HUES64 (cell line): ENCODE measurements at regions not wholly inside any gene's neighbourhood (a gene's known extent, or its start where the extent isn't known, plus 50 kb on each side); places are given as distances from the start of the nearest gene placed in this dataset.

ENCODE experiments used
- H3K27ac ChIP-seq: 2 replicates; pipeline ENCODE4 v1.7.0; 2013; ENCODE audit warnings: low read depth, low read length, inconsistent platforms
- H3K27me3 ChIP-seq: 2 replicates; pipeline ENCODE4 v1.6.1; 2013; ENCODE audit warnings: mild to moderate bottlenecking, low read length; ENCODE audit not compliant: insufficient read depth
- H3K36me3 ChIP-seq: 2 replicates; pipeline ENCODE4 v1.6.1; 2013; ENCODE audit warnings: mild to moderate bottlenecking, low read length; ENCODE audit not compliant: insufficient read depth
- H3K4me1 ChIP-seq: 2 replicates; pipeline ENCODE4 v1.6.1; 2013; ENCODE audit warnings: mild to moderate bottlenecking, low read length, moderate library complexity; ENCODE audit not compliant: insufficient read depth
- H3K4me3 ChIP-seq: 2 replicates; pipeline ENCODE4 v1.5.1; 2013; ENCODE audit warnings: mild to moderate bottlenecking, low read length, moderate library complexity
- H3K9ac ChIP-seq: 2 replicates; pipeline ENCODE4 v1.6.1; 2013; ENCODE audit warnings: mild to moderate bottlenecking, low read depth, low read length
- H3K9me3 ChIP-seq: 2 replicates; pipeline ENCODE4 v1.6.1; 2013; ENCODE audit warnings: low read depth, low read length; ENCODE audit not compliant: insufficient read depth
- WGBS: fragments of 150-250, 120-280 bp; methylation state at CpG from one replicate; pipeline ENCODE4 v1.1.7; 2013; ENCODE audit warnings: missing lambda C conversion rate; 5-methylcytosine and 5-hydroxymethylcytosine counted together

- Histone ChIP-seq H3K4me3 (no peak overlapping the region), H3K27me3 (no peaks in the 10 kb centered on the region), H3K9ac (no peak overlapping the region), H3K36me3 (no peaks in the 10 kb centered on the region), H3K4me1 (peaks cover 4% of the 10 kb centered on the region; the same call in 1 of the 2 replicates), H3K27ac (no peak overlapping the region), H3K9me3 (peaks cover 16% of the 10 kb centered on the region)
- WGBS, result 98% methylated on average over 3 of the region's 3 CpGs
These were observed 442.1 kb upstream of the TCF4 start for GRCh38 chr18:56030060-56030459.

DNA sequence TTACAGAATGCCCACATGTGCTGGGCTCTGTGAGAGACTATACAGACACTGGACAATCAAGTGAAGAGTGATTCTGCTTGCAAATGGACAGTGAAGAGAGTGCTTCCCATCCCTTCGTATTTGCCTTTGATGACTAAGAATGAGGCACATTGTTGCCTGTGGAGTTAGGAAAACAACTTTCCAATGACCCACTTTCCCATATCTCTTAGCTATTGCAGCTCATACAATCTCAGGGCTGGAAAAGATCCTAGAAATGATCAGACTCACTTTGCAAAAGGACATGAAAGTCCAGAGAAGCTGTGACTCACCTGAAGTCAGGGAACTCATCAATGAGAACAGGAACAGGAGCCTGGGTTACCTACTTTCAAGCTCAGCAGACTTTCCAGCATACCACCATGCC lies 440.5 kb upstream of the TCF4 start:
- Histone ChIP-seq H3K4me1 (peaks cover 4% of the 10 kb centered on the region; the same call in 1 of the 2 replicates), H3K9ac (no peak overlapping the region), H3K9me3 (peaks cover 12% of the 10 kb centered on the region), H3K27ac (no peak overlapping the region), H3K4me3 (no peak overlapping the region), H3K36me3 (no peaks in the 10 kb centered on the region), H3K27me3 (no peaks in the 10 kb centered on the region)
- 21% methylated on average over 1 of the region's 1 CpG for WGBS

- WGBS, result 84% methylated on average over 1 of the region's 2 CpGs
- H3K4me1 ChIP-seq, result peaks cover 4% of the 10 kb centered on the region; the same call in 1 of the 2 replicates
- no peak overlapping the region for H3K4me3 ChIP-seq
- H3K9ac ChIP-seq, result no peak overlapping the region
- H3K9me3 ChIP-seq, result no peaks in the 10 kb centered on the region
- no peak overlapping the region for H3K27ac ChIP-seq
- H3K27me3 ChIP-seq, result no peaks in the 10 kb centered on the region
- H3K36me3 ChIP-seq, result no peaks in the 10 kb centered on the region
These were observed 438.5 kb upstream of the TCF4 start for GRCh38 chr18:56026509-56026908.

DNA sequence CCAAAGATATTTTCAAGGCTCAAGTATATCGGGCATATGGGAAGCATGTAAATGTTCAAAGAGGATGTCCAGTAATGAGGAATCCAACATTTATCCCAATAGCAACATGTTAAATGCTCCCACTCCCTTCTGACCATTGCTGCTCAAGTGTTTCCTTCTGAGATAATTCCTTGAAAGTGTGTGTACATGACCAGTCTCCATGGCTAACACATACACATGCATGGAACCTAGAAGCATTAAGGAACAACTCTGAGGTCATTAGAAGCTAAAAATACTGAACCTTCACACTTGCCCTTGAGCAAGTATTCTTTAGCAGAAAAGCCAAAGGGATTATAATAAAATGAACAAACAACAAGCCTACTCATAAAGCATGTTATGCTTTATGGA lies 433.8 kb upstream of the TCF4 start:
- Histone ChIP-seq H3K4me3 (no peak overlapping the region), H3K4me1 (no peaks in the 10 kb centered on the region), H3K9me3 (no peaks in the 10 kb centered on the region), H3K36me3 (no peaks in the 10 kb centered on the region), H3K27me3 (no peaks in the 10 kb centered on the region), H3K9ac (no peak overlapping the region), H3K27ac (no peak overlapping the region)
- 100% methylated on average over 1 of the region's 1 CpG for WGBS

GRCh38 chr18:56021136-56021808 lies 433.3 kb upstream of the TCF4 start:
- H3K27ac ChIP-seq, result no peak overlapping the region
- 100% methylated on average over 1 of the region's 1 CpG for WGBS
- no peaks in the 10 kb centered on the region for H3K27me3 ChIP-seq
- H3K4me1 ChIP-seq, result no peaks in the 10 kb centered on the region
- H3K9me3 ChIP-seq, result no peaks in the 10 kb centered on the region
- no peak overlapping the region for H3K4me3 ChIP-seq
- H3K36me3 ChIP-seq, result no peaks in the 10 kb centered on the region
- H3K9ac ChIP-seq, result no peak overlapping the region

DNA sequence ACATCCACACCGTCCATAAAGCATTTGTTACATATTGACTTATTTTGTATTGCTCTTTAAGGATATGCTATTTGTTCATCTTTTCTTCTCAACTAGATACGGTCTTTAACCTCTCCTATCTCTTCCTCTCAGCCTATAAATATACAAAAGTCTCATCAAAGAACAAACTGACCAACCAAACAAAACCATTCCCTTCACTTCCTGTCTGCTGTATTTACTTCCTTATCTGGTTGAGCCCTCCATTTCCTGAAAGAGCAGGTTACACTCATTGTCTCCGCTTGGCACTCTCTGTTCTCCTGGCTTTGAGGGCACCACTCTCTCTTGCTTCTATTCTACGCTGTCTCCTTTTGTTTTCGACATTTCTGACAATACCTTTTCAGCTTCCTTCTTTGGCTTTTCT lies 431.9 kb upstream of the TCF4 start:
- no peaks in the 10 kb centered on the region for H3K27me3 ChIP-seq
- no peak overlapping the region for H3K4me3 ChIP-seq
- no peaks in the 10 kb centered on the region for H3K36me3 ChIP-seq
- no peaks in the 10 kb centered on the region for H3K9me3 ChIP-seq
- no peak overlapping the region for H3K9ac ChIP-seq
- no peaks in the 10 kb centered on the region for H3K4me1 ChIP-seq
- 94% methylated on average over 4 of the region's 5 CpGs for WGBS
- no peak overlapping the region for H3K27ac ChIP-seq

GRCh38 chr18:56019156-56019555 lies 431.2 kb upstream of the TCF4 start:
- H3K9ac ChIP-seq, result no peak overlapping the region
- no peaks in the 10 kb centered on the region for H3K4me1 ChIP-seq

DNA sequence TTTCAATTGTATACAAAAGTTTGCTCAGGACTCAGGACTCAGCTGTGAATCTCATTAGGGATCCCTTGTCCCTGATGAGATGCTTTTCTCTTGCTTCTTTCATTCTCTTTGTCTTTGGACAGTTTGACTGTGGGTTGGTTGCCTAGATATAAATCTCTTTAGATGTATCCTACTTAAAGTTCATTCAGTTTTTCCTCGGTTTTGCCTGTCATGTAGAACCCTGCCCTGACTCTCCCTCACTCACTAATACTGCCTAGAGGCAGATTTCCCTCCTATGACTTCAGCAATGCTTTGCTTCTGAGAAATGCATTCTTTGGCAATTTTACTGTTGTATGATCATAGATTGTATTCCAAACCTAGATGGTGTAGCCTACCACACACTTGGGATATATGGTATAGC lies 421.4 kb upstream of the TCF4 start:
- Histone ChIP-seq H3K9ac (no peak overlapping the region), H3K4me1 (peaks cover 7% of the 10 kb centered on the region; the same call in 1 of the 2 replicates), H3K9me3 (no peaks in the 10 kb centered on the region), H3K4me3 (no peak overlapping the region), H3K27me3 (no peaks in the 10 kb centered on the region), H3K27ac (no peak overlapping the region), H3K36me3 (no peaks in the 10 kb centered on the region)
- WGBS, result 81% methylated on average over 1 of the region's 1 CpG

More at GRCh38 chr18:56019156-56019555, 431.2 kb upstream of the TCF4 start:
- H3K9me3 ChIP-seq, result no peaks in the 10 kb centered on the region
- H3K27ac ChIP-seq, result no peak overlapping the region
- no peaks in the 10 kb centered on the region for H3K27me3 ChIP-seq
- WGBS, result 89% methylated on average over 2 of the region's 2 CpGs
- no peaks in the 10 kb centered on the region for H3K36me3 ChIP-seq
- H3K4me3 ChIP-seq, result no peak overlapping the region

GRCh38 chr18:56003720-56004088 lies 415.7 kb upstream of the TCF4 start:
- H3K27me3 ChIP-seq, result no peaks in the 10 kb centered on the region
- no peak overlapping the region for H3K27ac ChIP-seq
- no peaks in the 10 kb centered on the region for H3K9me3 ChIP-seq
- H3K4me3 ChIP-seq, result no peak overlapping the region
- H3K9ac ChIP-seq, result no peak overlapping the region
- H3K36me3 ChIP-seq, result no peaks in the 10 kb centered on the region
- 89% methylated on average over 5 of the region's 5 CpGs for WGBS
- peaks cover 26% of the 10 kb centered on the region; the same call in 1 of the 2 replicates for H3K4me1 ChIP-seq

DNA sequence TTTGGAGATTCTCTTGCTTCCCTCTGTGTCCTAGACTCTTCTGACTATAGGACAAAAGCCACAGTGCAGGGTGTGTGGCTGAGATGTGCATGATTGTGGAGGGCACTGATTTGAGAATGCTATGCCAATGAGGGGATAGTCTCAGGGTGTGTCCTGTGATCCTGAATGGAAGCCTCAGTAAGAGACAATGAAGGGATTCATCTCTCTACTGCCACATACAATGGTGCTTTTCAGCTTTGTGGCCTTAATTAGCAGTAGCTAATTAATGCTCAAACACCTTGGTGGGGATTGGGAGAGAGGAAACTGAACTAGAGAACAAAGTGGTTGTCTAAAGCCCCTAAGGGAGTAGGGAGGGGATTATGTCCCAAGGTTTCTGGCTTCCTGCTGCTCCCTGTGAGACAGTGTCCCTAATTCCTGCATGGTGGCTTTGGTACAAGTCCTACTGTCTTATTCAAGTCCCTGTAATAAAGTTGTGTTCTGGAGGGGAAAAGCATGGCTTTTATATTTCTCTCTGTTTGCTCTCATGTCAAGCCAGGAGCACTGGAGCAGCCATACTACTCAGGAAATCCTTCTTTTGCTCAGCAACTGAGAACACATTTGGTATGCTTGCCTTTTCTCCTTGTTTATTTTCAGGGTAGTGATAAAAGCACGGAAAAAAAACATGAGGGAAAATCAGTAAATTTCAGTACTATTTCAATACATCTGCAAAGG lies 415.2 kb upstream of the TCF4 start:
- Histone ChIP-seq H3K9me3 (no peaks in the 10 kb centered on the region), H3K27ac (no peak overlapping the region), H3K4me3 (no peak overlapping the region), H3K4me1 (peaks cover 32% of the 10 kb centered on the region), H3K27me3 (no peaks in the 10 kb centered on the region), H3K36me3 (no peaks in the 10 kb centered on the region), H3K9ac (no peak overlapping the region)
- WGBS, result 100% methylated on average over 1 of the region's 1 CpG

DNA sequence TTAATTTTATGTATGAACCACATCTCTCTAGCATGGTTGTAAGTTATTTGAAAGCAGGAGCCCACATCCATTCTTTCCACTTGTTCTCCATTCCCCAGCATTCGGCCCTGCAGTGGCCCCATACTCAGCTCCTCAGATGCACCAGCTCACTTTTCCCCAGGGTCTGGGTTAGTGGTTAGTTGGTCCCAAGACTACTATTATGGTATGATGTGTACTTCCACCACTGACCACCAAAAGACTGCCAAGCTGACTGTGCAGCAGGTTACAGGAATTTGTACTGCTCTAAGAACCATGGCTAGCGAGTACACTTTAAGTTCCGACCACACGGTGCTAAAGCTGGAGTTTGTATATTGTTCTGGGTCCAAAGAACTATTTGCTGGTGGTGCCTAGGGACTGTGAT lies 413.6 kb upstream of the TCF4 start:
- 94% methylated on average over 3 of the region's 4 CpGs for WGBS
- no peak overlapping the region for H3K27ac ChIP-seq
- peaks cover 47% of the 10 kb centered on the region for H3K4me1 ChIP-seq
- H3K9me3 ChIP-seq, result no peaks in the 10 kb centered on the region
- H3K4me3 ChIP-seq, result no peak overlapping the region
- H3K9ac ChIP-seq, result no peak overlapping the region
- H3K27me3 ChIP-seq, result no peaks in the 10 kb centered on the region
- H3K36me3 ChIP-seq, result no peaks in the 10 kb centered on the region
